HCT116 (cell line): ENCODE measurements at regions not wholly inside any gene's neighbourhood (a gene's known extent, or its start where the extent isn't known, plus 50 kb on each side); places are given as distances from the start of the nearest gene placed in this dataset.

Experiments used
- ATAC-seq: fragments of 200-7000 bp; cut with Tn5 transposase; 2 replicates; pipeline ENCODE4 v1.9.1; 2020; ENCODE audit warnings: mild to moderate bottlenecking, moderate library complexity
- BruUV-seq: library from RNA; stranded (reverse); fragments of 400-500 nt; replicated peaks from 2 replicates; lab custom pipeline; 2021; lab: Mats Ljungman, UMichigan
- CTCF ChIA-PET: fragments of 300-600 bp; sonication (Branson Sonifier 250); formaldehyde crosslinking; loops from one replicate; lab custom pipeline; 2021; ENCODE audit warnings: antibody characterized with exemption; lab: Charles Lee
- POLR2A ChIA-PET: fragments of 300-600, 350-600 bp; sonication (Branson Sonifier 250); formaldehyde crosslinking; loops from one replicate; lab custom pipeline; 2021; ENCODE audit warnings: antibody characterized with exemption; lab: Charles Lee
- RAD21 ChIA-PET, 2 experiments: fragments of 300-600 bp; sonication (Branson Sonifier 250); formaldehyde crosslinking; loops; one replicate each; lab custom pipeline; 2023; ENCODE audit warnings: low total read pairs in 2 of 2; ENCODE audit not compliant: uncharacterized antibody in 2 of 2, unreplicated experiment in 2 of 2, low non-redundant PET in 1 of 2; lab: Charles Lee
- DNase-seq: peaks from one replicate; pipeline ENCODE4 v3.0.0-alpha.2; 2010; ENCODE audit warnings: low read depth, low spot score
- H2AFZ ChIP-seq: fragments of 200-600 bp; shearing (Covaris generic), sonication (generic); 2 replicates; pipeline ENCODE4 v1.6.1; 2017; ENCODE audit warnings: low read depth, mixed run types, mixed read lengths, antibody characterized with exemption, low read length; ENCODE audit not compliant: poor library complexity, severe bottlenecking
- H3K27ac ChIP-seq: 2 replicates; pipeline ENCODE4 v1.5.1; 2012; ENCODE audit warnings: low read depth, low read length
- H3K27me3 ChIP-seq: fragments of 200-600 bp; sonication (generic); 2 replicates; pipeline ENCODE4 v1.6.1; 2016; ENCODE audit warnings: mixed run types, low read length, mixed read lengths; ENCODE audit not compliant: insufficient read depth
- H3K36me3 ChIP-seq, 2 experiments: fragments of 200-500 bp in 1 of 2; fragments of 200-600 bp in 1 of 2; sonication (Bioruptor generic) in 1 of 2; sonication (generic) in 1 of 2; 2 replicates each; pipeline versions ENCODE4 v1.5.1 to v1.6.1; 2014 to 2016; ENCODE audit warnings: low read length in 2 of 2, inconsistent platforms in 1 of 2, mixed read lengths in 1 of 2, mixed run types in 1 of 2; ENCODE audit not compliant: insufficient read depth in 2 of 2, control insufficient read depth in 1 of 2
- H3K4me1 ChIP-seq, 2 experiments: fragments of 200-600 bp in 1 of 2; sonication (generic) in 1 of 2; 2 replicates each; pipeline versions ENCODE4 v1.5.1 to v1.6.1; 2012 to 2017; ENCODE audit warnings: low read length in 2 of 2, inconsistent platforms in 1 of 2, mild to moderate bottlenecking in 1 of 2, mixed read lengths in 1 of 2, mixed run types in 1 of 2, moderate library complexity in 1 of 2; ENCODE audit not compliant: insufficient read depth in 2 of 2, control insufficient read depth in 1 of 2
- H3K4me2 ChIP-seq: fragments of 200-600 bp; sonication (generic); 2 replicates; pipeline ENCODE4 v1.6.1; 2017; ENCODE audit warnings: mixed run types, low read length, mixed read lengths
- H3K4me3 ChIP-seq, 2 experiments: fragments of 200-600 bp in 1 of 2; sonication (generic) in 1 of 2; replicated peaks in 1 of 2; 2 replicates each; pipeline ENCODE4 v1.5.1; 2011 to 2016; ENCODE audit warnings: low read length in 2 of 2, control low read depth in 1 of 2, low read depth in 1 of 2, mild to moderate bottlenecking in 1 of 2, mixed read lengths in 1 of 2, mixed run types in 1 of 2
- H3K79me2 ChIP-seq: fragments of 200-600 bp; sonication (generic); 2 replicates; pipeline ENCODE4 v1.6.1; 2017; ENCODE audit warnings: mild to moderate bottlenecking, mixed run types, low read length, moderate library complexity, mixed read lengths; ENCODE audit not compliant: insufficient read depth
- H3K9ac ChIP-seq: fragments of 200-600 bp; sonication (generic); 2 replicates; pipeline ENCODE4 v1.6.1; 2016; ENCODE audit warnings: low read length, mixed read lengths
- H3K9me2 ChIP-seq: fragments of 200-600 bp; sonication (generic), shearing (Covaris generic); 2 replicates; pipeline ENCODE4 v1.6.1; 2017; ENCODE audit warnings: mixed run types, mild to moderate bottlenecking, moderate library complexity; ENCODE audit not compliant: insufficient read depth
- H3K9me3 ChIP-seq, 2 experiments: fragments of 200-500 bp in 1 of 2; fragments of 200-600 bp in 1 of 2; sonication (Bioruptor generic) in 1 of 2; sonication (generic) in 1 of 2; 2 replicates each; pipeline ENCODE4 v1.6.1; 2014 to 2017; ENCODE audit warnings: low read length in 2 of 2, mixed read lengths in 2 of 2, inconsistent platforms in 1 of 2, low read depth in 1 of 2, mild to moderate bottlenecking in 1 of 2, mixed run types in 1 of 2, moderate library complexity in 1 of 2; ENCODE audit not compliant: control insufficient read depth in 1 of 2, insufficient read depth in 1 of 2
- H4K20me1 ChIP-seq: fragments of 200-600 bp; sonication (generic), shearing (Covaris generic); 2 replicates; pipeline ENCODE4 v1.6.1; 2017; ENCODE audit warnings: mixed run types, mild to moderate bottlenecking, moderate library complexity; ENCODE audit not compliant: insufficient read depth
- CBX3 ChIP-seq: IDR thresholded peaks from 2 replicates; pipeline ENCODE4 v1.6.1; 2012; ENCODE audit warnings: low read depth
- CEBPB ChIP-seq: IDR thresholded peaks from 2 replicates; pipeline ENCODE4 v1.6.1; 2012; ENCODE audit warnings: low read depth
- EZH2 ChIP-seq: fragments of 200-600 bp; sonication (generic); IDR thresholded peaks from 2 replicates; pipeline ENCODE4 v1.6.1; 2017; ENCODE audit warnings: antibody characterized with exemption, mixed run types
- EZH2phosphoT487 ChIP-seq: fragments of 200-600 bp; IDR thresholded peaks from 2 replicates; pipeline ENCODE4 v1.6.1; 2018; ENCODE audit warnings: antibody characterized with exemption, borderline replicate concordance
- JUND ChIP-seq: IDR thresholded peaks from 2 replicates; pipeline ENCODE4 v1.6.1; 2012
- POLR2AphosphoS5 ChIP-seq: IDR thresholded peaks from 2 replicates; pipeline ENCODE4 v1.6.1; 2011; ENCODE audit warnings: mild to moderate bottlenecking, low read depth, low read length, moderate library complexity
- REST ChIP-seq: IDR thresholded peaks from 2 replicates; pipeline ENCODE4 v1.6.1; 2012; ENCODE audit warnings: low read depth
- SRF ChIP-seq: IDR thresholded peaks from 2 replicates; pipeline ENCODE4 v1.6.1; 2012; ENCODE audit warnings: low read depth
- ZFX ChIP-seq: fragments of 450-650 bp; IDR thresholded peaks from 2 replicates; pipeline ENCODE4 v1.6.1; 2017
- intact Hi-C: fragments of 100-400 bp; cut with micrococcal nuclease; formaldehyde crosslinking; loops from 2 replicates; pipeline ENCODE4 v1.10.0; 2022
- TF ChIP-seq, protein P1 (sequence below): IDR thresholded peaks from 2 replicates; pipeline ENCODE4 v1.6.1; 2012

DNA sequence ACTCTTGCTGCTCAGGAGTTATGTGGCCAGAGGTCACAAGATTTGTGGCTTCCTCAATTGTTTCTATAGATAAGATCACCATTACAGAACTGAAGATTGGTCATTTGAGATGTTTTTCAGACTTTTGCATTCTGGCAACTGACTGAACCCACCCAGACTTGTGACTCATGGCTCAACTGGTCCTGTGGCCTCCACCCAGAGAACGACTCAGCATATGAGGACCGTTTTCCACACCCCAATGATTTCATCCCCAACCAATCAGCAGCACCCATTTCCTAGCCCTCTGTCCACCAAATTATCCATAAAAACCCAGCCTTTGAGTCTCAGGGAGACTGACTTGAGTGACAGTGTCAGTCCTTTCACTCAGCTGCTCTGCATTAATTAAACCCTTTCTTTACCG, 143.2 kb upstream of the ASIC2 start:
- ATAC-seq (no peak), DNase-seq (no peak)
- H3K27ac ChIP-seq, result no peak overlapping the region
- BruUV-seq, result no TSS peak
- RAD21 ChIA-PET, result no interaction called here
- TF ChIP-seq, protein P1, sequence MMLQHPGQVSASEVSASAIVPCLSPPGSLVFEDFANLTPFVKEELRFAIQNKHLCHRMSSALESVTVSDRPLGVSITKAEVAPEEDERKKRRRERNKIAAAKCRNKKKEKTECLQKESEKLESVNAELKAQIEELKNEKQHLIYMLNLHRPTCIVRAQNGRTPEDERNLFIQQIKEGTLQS, result no peak
- TF ChIP-seq CBX3 (no peak), SRF (no peak), EZH2 (no peak), JUND (no peak), EZH2phosphoT487 (no peak), CEBPB (no peak), REST (no peak), ZFX (no peak), POLR2AphosphoS5 (no peak)
- H3K9me2 ChIP-seq, result no peaks in the 10 kb centered on the region
- H3K4me3 ChIP-seq, result no peak overlapping the region
- CTCF ChIA-PET, result no interaction called here
- H3K9me3 ChIP-seq, result peaks cover 0 to 3% of the 10 kb centered on the region in 2 experiments; a peak in 1 of 4 replicates
- POLR2A ChIA-PET, result no interaction called here
- no peaks in the 10 kb centered on the region for H3K4me1 ChIP-seq
- no peak overlapping the region for H3K9ac ChIP-seq
- intact Hi-C loops, result no loop called here
- no peaks in the 10 kb centered on the region for H3K79me2 ChIP-seq
- H2AFZ ChIP-seq, result no peak overlapping the region
- no peaks in the 10 kb centered on the region for H4K20me1 ChIP-seq
- H3K4me2 ChIP-seq, result no peak overlapping the region
- H3K36me3 ChIP-seq, result no peaks in the 10 kb centered on the region
- H3K27me3 ChIP-seq, result no peaks in the 10 kb centered on the region
